SK-N-DZ (cell line): ENCODE measurements at regions not wholly inside any gene's neighbourhood (a gene's known extent, or its start where the extent isn't known, plus 50 kb on each side); places are given as distances from the start of the nearest gene placed in this dataset.
"Not testable (repeated sequence)": the region's sequence is repeated elsewhere in the genome, so short reads cannot be mapped to it uniquely, and the experiment has no call there.

ENCODE experiments used
- DNase-seq: peaks from one replicate; pipeline ENCODE4 v3.0.0-alpha.2; 2015; ENCODE audit warnings: low spot score

DNA sequence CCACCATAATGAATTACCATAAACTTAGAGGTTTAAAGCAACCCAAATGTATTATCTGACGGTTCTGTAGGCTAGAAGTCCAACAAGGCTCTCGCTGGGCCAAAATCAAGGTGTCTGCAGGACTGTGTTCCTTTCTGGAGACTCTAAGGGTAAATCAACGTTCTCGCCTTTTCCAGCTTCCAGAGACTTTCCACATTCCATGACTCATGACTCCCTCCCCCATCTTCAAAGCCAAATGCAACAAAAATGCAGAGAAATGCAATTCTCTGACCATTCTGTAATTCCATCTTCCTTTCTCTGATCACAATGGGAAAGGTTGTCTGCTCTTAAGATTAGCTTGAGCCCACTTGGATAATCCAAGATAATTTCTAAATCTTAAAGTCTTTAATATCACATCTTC is 287.1 kb downstream of the LTN1 start:
- DNase-seq = no peak

DNA sequence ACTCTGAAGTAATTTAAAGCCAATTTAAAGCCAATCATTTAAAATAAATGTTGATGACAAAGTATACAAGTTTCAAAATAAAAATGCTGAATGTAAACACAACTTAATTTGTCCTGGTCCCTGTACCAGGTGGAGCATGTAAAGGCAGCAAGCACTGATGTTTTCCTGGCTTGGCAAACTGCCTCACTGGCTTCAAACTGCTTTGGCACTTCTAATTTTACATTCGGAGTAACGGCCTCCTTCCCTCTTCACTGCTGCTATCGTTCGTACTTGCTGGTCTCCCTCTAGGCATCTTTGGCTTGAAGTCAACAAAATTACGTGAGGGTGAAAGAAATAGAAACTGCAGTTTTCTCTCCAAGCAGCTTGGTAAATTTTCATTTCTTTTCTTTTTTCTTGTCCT is 287.9 kb downstream of the LTN1 start:
- no peak for DNase-seq

DNA sequence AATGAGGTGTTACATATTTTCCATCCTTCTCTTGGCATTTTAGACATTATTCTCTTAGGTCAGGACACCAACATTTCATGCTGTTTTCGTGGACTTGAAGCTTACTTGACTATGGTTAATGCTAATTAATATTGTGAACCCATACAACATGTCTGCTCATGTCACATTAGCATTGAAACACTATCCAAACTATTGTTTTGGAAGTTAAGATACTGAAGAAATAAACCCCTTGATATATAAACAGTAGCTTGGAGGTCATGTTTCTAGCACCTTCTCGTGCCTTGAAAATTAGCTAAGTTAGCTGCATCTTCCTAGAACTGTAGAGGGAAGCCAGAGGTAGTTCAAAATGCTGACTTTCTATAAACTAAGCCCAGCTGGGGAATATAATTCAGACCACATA is 288.8 kb downstream of the LTN1 start:
- no peak for DNase-seq

DNA sequence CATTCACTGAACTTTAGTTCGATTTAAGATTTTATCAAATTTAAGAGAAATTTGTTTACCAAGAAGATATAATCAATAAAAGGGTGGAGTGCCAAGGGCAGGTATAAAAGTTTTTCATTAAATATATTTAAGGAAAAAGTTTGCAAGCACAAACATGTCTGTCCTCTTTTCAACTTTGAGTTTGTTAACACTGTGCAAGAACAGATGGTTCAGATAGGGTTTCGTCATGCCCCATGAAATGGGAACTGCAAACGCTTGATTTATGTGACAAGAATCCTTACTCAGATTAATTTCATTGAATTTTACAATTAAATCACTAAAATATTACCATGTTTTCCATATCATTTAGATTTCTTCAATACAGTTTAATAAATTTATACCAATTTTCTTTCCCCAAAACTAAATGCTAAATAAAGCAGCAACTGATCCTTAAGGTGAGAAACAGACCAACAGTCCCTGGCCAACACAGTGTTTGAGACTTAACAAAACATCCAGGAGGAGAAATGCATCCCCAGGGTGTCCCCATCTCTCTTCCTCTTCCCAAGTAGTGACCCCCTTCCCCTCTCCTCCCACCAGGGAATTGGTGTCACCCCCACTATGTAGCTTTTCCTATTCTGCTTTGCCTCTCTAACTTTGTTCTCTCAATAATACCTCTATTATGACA is 292.9 kb downstream of the LTN1 start:
- no peak for DNase-seq

DNA sequence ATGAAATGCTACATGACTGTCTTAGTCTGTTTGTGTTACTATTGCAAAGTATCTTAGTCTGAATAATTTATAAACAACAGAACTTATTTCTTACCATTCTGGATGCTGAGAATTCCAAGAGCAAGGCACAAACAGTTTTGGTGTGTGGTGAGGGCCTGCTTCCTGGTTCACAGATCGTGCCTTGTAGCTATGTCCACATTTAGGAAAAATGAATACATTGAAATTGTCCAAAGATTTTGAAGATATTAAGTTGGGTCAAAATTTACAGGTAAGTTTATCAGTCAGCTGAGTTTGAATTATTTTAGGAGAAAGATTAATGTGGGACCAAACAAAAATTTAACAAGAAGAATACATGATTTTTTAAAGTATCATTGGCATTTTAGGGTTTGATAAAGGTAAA is 293.5 kb downstream of the LTN1 start:
- no peak for DNase-seq

DNA sequence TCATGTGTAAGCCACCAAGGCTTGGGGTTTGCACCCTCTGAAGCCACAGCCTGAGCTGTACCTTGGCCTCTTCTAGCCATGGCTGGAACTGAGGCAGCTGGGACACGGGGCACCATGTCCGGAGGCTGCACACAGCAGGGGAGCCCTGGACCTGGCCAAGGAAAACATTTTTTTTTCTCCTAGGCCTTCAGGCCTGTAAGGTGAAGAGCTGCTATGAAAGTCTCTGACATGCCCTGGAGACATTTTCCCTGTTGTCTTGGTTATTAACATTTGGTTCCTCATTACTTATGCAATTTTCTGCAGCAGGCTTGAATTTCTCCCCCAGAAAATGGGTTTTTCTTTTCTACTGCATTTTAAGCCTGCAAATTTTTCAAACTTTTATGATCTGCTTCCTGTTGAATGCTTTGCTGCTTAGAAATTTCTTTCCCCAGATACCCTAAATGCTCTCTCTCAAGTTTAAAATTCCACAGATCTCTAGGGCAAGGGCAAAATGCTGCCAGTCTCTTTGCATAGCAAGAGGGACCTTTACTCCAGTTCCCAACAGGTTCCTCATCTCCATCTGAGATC is 295.8 kb downstream of the LTN1 start:
- no peak for DNase-seq

DNA sequence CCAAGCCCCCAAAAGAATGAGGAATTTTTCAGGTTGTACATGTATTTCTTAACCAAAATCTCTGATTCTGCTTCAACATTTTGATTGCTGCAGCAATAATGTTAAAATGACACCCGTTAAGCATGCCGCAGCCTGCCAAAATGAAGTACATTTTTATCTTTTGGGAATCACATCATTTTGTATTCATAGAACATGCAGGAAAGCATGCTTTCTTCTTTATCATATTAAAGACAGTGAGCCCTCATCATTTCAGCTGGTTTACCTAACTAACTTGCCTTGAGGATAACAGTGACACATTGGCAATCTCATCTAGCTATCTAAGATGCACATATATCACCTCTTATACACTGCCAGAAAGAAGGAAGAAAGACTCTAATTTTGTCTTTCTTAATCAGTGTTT is 299.2 kb downstream of the LTN1 start:
- DNase-seq = no peak

DNA sequence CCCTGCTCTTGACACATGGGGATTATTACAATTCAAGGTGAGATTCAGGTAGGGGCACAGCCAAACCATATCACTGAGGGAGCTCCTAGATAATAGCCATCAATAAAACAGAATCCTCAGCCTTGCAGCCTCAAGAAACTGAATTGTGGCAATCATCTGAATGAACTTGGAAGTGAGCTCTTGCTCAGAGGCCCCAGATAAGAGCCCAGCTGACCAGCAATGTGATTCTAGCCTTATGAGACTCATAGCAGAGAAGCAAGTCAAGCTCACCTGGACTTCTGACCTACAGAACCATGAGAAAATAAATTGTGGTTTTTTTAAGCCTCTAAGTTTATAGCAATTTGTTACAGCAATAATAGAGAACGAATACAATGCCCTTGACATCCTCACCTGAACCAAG is 302.5 kb downstream of the LTN1 start:
- DNase-seq = no peak

DNA sequence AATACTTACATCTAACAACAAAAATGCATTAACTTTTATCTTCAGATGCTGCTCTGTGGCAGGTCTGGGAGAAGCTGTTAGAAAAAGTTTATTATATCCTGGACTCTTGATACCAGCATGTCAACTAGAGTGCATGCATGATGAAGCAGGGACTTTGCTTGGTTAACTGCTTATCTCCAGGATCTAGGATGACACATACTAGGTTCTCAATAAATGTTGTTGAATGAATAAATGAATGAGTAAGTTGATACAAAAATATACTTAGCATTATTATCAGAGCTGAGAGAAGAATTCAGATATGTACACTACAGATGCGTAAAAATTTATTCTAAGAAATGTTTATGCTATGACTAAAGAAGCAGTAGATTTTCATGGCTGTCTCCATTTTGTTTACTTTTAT is 304.3 kb downstream of the LTN1 start:
- no peak for DNase-seq

DNA sequence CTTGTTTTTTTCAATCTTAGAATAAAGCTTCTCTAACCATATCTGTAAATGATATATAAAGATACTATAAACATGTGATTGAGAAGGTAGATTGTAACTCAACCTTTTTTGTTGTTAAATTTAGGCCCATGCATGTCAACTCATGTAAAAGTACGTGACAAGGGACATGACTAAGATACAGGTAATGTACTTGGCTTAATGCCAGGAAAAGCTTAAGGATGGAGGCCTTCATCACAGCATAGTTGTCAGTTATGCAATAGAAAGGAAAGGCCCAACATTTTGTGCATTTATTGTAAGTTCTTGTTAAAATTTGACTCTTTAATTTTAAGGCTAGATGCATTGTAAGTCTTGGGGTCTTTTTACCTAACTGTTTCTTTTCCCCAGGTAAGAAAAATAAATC is 305.1 kb downstream of the LTN1 start:
- DNase-seq = no peak

DNA sequence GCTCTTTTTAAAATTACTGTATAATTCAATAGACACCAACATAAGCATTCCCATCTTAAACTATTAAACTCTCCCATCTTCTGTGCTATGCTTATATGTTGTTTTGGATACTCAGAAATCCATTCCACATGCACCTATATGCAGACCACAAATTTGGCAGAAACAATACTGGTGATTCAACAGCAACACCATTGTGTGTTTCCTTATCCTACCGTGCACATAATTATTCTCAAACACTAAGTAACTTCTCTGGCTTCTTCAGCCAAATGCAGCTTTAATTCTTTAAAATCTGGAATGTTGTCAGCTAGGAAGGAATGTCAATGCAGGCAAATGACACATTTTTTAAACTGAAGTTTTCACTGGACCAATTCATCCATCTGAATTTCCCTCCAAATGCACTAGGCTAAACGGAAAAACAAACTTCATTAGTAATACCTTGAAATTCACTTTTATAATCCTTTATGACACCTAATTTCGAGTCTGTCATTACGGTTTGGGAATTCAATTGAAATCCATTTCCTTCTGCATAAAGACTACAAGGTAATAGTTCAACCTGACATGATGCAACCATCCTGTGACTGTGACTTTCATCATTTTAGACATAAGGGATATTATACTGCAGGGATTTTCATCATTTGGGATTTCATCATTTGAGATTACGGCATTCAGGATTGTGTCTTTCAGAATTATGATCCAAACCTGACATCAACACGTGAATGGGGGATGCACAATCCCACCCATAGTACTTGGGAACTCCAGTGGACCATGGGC is 308.5 kb downstream of the LTN1 start:
- DNase-seq = no peak

DNA sequence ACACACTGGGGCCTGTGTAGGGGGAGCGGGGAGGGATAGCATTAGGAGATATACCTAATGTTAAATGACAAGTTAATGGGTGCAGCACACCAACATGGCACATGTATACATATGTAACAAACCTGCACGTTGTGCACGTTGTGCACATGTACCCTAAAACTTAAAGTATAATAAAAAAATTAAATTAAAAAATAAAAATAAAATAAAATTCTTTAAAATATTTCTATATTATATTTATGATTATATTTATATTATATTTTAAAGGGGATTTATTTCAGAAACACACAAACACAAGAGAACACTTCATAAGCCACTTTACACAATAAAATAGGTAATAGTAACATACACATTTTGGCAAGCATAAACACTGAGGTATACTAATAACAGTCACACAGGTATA is 309.8 kb downstream of the LTN1 start:
- DNase-seq = not testable (repeated sequence)

DNA sequence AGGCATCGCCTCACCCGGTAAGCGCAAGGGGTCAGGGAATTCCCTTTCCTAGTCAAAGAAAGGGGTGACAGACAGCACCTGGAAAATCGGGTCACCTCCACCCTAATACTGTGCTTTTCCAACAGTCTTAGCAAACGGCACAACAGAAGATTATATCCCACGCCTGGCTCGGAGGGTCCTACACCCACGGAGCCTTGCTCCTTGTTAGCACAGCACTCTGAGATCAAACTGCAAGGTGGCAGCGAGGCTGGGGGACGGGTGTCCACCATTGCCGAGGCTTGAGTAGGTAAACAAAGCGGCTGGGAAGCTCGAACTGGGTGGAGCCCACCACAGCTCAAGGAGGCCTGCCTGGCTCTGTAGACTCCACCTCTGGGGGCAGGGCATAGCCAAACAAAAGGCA is 315.6 kb downstream of the LTN1 start:
- not testable (repeated sequence) for DNase-seq

DNA sequence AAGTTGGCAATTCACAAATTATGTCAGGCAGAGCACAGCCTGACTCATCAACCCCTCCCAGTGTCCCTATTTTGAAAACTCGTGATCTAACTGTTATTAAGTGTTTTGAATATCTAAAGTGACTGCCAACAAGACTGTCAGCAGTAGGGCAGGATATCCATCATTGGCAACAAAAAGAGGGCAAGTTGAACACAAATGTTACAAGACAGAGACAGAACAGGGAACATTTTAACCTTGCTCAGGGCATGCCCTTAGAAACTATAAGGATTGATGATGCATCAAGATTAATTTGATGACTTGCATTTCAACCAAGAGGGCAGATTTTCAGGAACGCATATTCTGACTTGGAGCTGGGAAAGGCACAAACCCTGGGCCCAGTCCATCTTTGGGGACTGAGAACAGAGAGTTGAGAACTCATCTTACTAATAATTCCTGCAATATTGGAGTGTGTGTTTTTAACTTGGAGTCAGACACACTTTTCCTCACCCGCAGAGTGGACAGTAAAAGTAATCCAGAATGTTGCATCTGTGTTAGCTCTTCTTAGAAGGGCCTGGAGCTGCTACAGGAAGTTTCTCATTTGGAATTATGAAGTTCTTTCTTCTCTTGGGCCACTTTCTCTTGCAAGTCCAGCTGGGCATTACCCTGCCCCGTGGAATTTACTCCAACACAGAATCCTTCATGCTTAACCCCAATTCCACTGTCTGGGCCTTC is 317.2 kb downstream of the LTN1 start:
- no peak for DNase-seq

DNA sequence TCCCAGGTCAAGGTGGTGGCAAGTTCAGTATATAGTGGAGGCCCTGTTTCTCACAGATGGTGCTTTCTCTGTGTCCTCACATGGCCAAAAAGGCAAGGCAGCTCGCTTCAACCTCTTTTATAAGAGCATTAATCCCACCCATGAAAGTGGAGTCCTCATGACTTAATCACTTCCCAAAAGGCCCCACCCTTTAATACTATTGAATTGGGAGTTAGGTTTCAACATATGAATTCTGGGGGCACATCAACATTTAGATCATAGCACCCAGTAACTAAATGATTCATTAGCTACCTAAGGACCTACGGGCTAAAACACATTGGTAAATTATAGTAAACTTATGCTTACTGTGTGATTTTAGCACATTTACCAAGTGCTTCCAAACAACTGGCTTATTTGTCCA is 317.9 kb downstream of the LTN1 start:
- DNase-seq = no peak

DNA sequence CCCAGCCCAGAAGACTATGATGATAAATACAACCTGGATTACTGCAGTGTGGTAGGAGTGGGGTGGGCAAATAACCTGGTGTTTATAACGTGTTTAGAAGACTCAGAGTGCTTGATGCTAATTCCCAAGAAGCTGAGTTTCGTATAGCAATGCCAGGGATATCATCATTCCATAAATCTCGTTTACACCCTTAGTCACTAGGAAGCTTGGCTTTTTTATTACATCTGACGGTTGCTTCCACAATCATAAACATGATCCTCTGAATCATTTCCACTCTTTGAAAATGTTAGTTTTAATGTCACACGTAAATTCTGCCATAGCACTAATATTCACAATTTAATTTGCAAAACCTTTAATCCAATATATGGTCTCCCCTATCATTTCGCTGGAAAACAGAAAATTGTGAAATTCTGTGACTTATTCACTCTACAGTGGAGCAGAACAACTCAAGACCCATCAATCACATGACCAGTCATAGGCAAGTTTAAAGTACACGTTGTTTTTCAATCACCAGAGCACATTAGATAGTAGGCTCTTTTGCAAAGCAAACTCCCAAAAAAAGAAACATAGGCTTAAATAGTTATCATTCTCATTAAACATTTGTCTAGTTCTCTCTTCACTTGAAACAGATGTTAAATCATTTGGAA is 321.0 kb downstream of the LTN1 start:
- DNase-seq = no peak

DNA sequence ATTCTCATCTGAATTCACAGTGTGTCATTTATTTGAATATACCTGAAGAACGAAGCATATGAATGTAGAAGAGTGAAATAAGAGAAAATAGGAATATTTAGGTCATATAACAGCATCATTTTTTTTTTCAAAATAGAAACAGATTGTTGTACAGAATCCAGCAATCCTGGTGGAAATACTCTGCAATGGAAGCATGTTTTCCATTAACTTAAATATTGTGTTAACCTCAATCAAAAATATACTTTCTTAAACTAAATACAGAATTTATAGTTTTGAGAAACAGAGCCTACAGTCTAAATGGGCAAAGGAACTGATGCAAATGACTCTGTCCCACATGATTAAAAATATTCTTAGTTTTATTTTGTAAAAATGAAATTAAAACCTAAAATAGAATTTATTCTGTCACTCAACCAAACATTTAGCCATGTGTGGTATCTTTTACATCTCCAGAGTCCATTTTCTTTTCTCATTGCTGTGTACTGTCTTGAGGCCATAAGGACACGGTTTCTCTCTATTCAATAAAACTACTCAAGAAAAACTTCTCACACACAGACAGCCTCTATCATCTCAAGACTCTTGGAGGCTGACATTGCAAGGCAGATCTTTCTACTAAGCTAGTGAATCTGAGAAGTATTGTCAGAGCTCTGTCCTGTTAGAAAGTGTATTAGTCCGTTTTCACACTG is 322.6 kb downstream of the LTN1 start:
- no peak for DNase-seq

DNA sequence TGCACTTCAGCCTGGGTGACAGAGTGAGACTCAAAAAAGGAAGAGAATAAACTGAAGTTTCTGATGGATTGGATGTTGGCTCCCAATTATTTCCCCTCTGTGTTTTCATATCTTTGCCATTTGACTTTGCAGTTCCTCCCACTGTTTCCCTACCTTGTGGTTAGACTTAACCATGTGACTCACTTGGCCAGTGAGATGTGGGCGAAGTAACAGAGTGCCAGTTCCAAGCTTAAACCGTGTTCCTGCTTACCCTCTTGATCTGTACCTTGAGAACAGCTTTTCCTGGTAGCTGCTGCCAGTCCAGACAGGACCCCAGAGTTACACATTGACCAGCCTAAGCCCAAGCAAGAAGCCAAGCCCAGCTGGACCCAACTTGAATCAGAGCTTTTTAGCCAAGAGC is 323.4 kb downstream of the LTN1 start:
- no peak for DNase-seq

DNA sequence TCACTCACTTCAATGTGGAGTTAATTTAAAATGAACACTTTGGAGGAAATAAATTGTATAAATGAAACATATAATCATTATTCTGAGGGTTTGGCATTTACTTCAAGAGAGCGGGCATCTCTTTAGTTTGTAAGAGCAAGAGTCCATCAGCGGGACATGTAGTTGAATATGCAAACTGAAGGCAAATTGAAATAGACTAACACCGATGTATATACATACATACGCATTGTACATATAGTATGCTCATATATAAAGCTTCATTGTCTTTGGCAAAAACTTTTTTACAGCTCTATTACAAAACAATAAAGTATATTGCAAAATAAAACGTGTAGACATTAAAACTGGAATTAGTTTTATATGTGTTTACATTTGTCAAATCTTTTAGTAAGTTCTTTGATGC is 328.9 kb downstream of the LTN1 start:
- DNase-seq = no peak

DNA sequence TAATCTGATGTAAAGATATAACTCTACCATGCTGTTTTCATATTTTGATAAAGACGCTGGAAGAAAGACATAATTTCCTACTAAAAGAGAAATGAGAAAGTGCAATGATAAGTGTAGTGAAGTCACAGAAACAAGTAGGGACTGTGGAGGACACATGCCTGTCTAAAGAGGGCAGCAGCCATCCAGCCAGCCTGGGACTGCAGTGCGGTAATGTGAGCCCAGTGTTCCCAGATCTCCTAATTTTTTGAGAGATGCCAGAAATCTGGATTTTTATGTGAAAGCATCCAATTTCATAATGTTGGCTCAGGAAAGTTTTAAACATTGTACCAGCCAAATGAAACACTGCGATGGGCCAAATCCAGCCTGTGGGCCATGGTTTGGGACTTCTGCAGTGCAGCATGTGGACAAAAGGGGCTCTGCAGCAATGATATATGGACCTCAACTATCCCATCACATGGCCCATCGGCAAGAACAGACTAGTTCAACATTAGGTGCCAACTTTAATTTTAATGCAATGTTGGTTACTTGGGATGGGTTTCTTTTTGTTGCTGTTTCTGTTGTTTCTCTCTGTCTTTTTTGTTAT is 329.5 kb downstream of the LTN1 start:
- DNase-seq = no peak

DNA sequence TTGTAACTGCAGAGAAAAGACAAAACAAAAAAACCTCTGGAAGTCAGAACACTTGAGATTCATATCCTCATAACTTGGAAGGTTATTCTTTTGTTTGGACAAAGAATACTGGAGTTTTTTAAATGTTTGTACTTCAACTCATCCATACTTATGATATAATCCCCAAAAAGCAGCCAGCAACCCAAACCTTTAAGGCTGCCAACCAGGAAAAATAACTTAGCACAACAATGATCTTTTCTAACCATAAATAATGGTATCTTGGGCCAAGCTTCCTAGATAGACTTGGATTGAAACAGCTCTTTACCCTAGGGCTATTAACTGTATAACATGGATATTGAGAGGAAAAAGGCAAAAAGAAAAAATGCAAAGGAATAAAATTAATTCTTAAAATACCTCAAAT is 335.1 kb downstream of the LTN1 start:
- DNase-seq = no peak
